ENCODE measurements at regions not wholly inside any gene's neighbourhood (a gene's known extent, or its start where the extent isn't known, plus 50 kb on each side); places are given as distances from the start of the nearest gene placed in this dataset.
"Not testable (repeated sequence)": the region's sequence is repeated elsewhere in the genome, so short reads cannot be mapped to it uniquely, and the experiment has no call there.

- DNase-seq, result no peak
These were observed 917.6 kb downstream of the EPHA3 start for GRCh38 chr3:90025019-90025418.

GRCh38 chr3:90026406-90026805, 919.0 kb downstream of the EPHA3 start:
- DNase-seq, result no peak

GRCh38 chr3:90031121-90031520, 923.7 kb downstream of the EPHA3 start:
- DNase-seq, result no peak

GRCh38 chr3:90032980-90033641, 925.7 kb downstream of the EPHA3 start:
- no peak for DNase-seq

- no peak for DNase-seq
These were observed 926.6 kb downstream of the EPHA3 start for GRCh38 chr3:90034038-90034437.

- DNase-seq, result no peak
These were observed 928.2 kb downstream of the EPHA3 start for GRCh38 chr3:90035643-90036042.

GRCh38 chr3:90036939-90037469, 929.6 kb downstream of the EPHA3 start:
- no peak for DNase-seq

GRCh38 chr3:90039994-90040393, 932.6 kb downstream of the EPHA3 start:
- no peak for DNase-seq

- no peak for DNase-seq
These were observed 933.1 kb downstream of the EPHA3 start for GRCh38 chr3:90040554-90040953.

GRCh38 chr3:90041995-90042394, 934.6 kb downstream of the EPHA3 start:
- no peak for DNase-seq

GRCh38 chr3:90043287-90043686, 935.9 kb downstream of the EPHA3 start:
- DNase-seq, result no peak

GRCh38 chr3:90044084-90044816, 936.8 kb downstream of the EPHA3 start:
- DNase-seq, result no peak

GRCh38 chr3:90052425-90052950, 945.1 kb downstream of the EPHA3 start:
- DNase-seq, result no peak

- no peak for DNase-seq
These were observed 946.9 kb downstream of the EPHA3 start for GRCh38 chr3:90054311-90054710.

GRCh38 chr3:90055666-90056065, 948.2 kb downstream of the EPHA3 start:
- DNase-seq, result no peak

GRCh38 chr3:90056281-90057032, 949.0 kb downstream of the EPHA3 start:
- no peak for DNase-seq

- DNase-seq, result no peak
These were observed 954.6 kb downstream of the EPHA3 start for GRCh38 chr3:90062016-90062415.

- no peak for DNase-seq
These were observed 955.3 kb downstream of the EPHA3 start for GRCh38 chr3:90062631-90063200.

GRCh38 chr3:90068783-90069182, 961.4 kb downstream of the EPHA3 start:
- DNase-seq, result no peak

GRCh38 chr3:90069748-90070147, 962.3 kb downstream of the EPHA3 start:
- no peak for DNase-seq

- no peak for DNase-seq
These were observed 968.7 kb downstream of the EPHA3 start for GRCh38 chr3:90076136-90076535.

GRCh38 chr3:90080988-90081387, 973.6 kb downstream of the EPHA3 start:
- no peak for DNase-seq

GRCh38 chr3:90086297-90086696, 978.9 kb downstream of the EPHA3 start:
- DNase-seq, result not testable (repeated sequence)

All from GF-D8 (cell line).